GM12878 (cell line): ENCODE measurements at regions not wholly inside any gene's neighbourhood (a gene's known extent, or its start where the extent isn't known, plus 50 kb on each side); places are given as distances from the start of the nearest gene placed in this dataset.

ENCODE experiments used
- ATAC-seq: fragments of 200-7000 bp; cut with Tn5 transposase; 3 replicates; pipeline ENCODE4 v1.9.1; 2020; ENCODE audit warnings: mild to moderate bottlenecking, moderate library complexity
- BruUV-seq: library from RNA; stranded (reverse); fragments of 400-500 nt; replicated peaks from 2 replicates; lab custom pipeline; 2021; lab: Mats Ljungman, UMichigan
- CTCF ChIA-PET: fragments of 300-600 bp; sonication (Branson Sonifier 250); formaldehyde crosslinking; extraction: SDS; loops from one replicate; lab custom pipeline; 2021; ENCODE audit warnings: inconsistent platforms; lab: Yijun Ruan, JAX
- POLR2A ChIA-PET: fragments of 350-600 bp; formaldehyde crosslinking; extraction: SDS; loops from one replicate; lab custom pipeline; 2021; ENCODE audit warnings: inconsistent platforms; lab: Charles Lee
- RAD21 ChIA-PET: fragments of 300-600 bp; sonication (Branson Sonifier 250); formaldehyde crosslinking; loops from one replicate; lab custom pipeline; 2023; ENCODE audit warnings: antibody characterized with exemption; ENCODE audit not compliant: unreplicated experiment; lab: Charles Lee
- SMC1A ChIA-PET: fragments of 300-600 bp; sonication (Branson Sonifier 250); formaldehyde crosslinking; loops from one replicate; lab custom pipeline; 2023; ENCODE audit not compliant: unreplicated experiment, uncharacterized antibody; lab: Charles Lee
- DNase-seq: peaks from one replicate; pipeline ENCODE4 v3.0.0-alpha.2; 2011; ENCODE audit warnings: low read depth, low spot score
- FAIRE-seq: peaks from 3 replicates; lab custom pipeline; 2011; peaks lifted over from hg19 to GRCh38; lab: Jason Lieb, UNC
- H2AFZ ChIP-seq: 2 replicates; pipeline ENCODE4 v1.6.0; 2011; ENCODE audit warnings: low read depth, low read length, control low read depth; ENCODE audit not compliant: control insufficient read depth
- H3K27ac ChIP-seq: 2 replicates; pipeline ENCODE4 v1.5.1; 2011; ENCODE audit warnings: control low read depth; ENCODE audit not compliant: control insufficient read depth, insufficient read depth
- H3K27me3 ChIP-seq, 2 experiments: replicated peaks in 1 of 2; 2 replicates each; pipeline versions ENCODE4 v1.6.0 to v1.6.1; 2011; ENCODE audit warnings: low read length in 1 of 2; ENCODE audit not compliant: control insufficient read depth in 2 of 2, insufficient read depth in 2 of 2
- H3K36me3 ChIP-seq, 2 experiments: 2 replicates each; pipeline ENCODE4 v1.5.1; 2011; ENCODE audit warnings: low read length in 1 of 2; ENCODE audit not compliant: control insufficient read depth in 2 of 2, insufficient read depth in 2 of 2
- H3K4me1 ChIP-seq: 2 replicates; pipeline ENCODE4 v1.6.1; 2011; ENCODE audit warnings: mild to moderate bottlenecking, low read length, moderate library complexity, mixed read lengths; ENCODE audit not compliant: control insufficient read depth, insufficient read depth
- H3K4me2 ChIP-seq: 2 replicates; pipeline ENCODE4 v1.6.0; 2011; ENCODE audit warnings: control low read depth; ENCODE audit not compliant: control insufficient read depth, insufficient read depth
- H3K4me3 ChIP-seq: fragments of 200-600 bp; sonication (generic); 2 replicates; pipeline ENCODE4 v1.5.1; 2016
- H3K79me2 ChIP-seq: 2 replicates; pipeline ENCODE4 v1.6.0; 2011; ENCODE audit warnings: low read length; ENCODE audit not compliant: control insufficient read depth, insufficient read depth
- H3K9ac ChIP-seq: 2 replicates; pipeline ENCODE4 v1.8.0; 2011; ENCODE audit warnings: low read length, control low read depth, mixed read lengths; ENCODE audit not compliant: control insufficient read depth, insufficient read depth
- H3K9me3 ChIP-seq: replicated peaks from 3 replicates; pipeline ENCODE4 v1.5.1; 2011; ENCODE audit warnings: mild to moderate bottlenecking, low read length; ENCODE audit not compliant: control insufficient read depth, insufficient read depth
- H4K20me1 ChIP-seq: 2 replicates; pipeline ENCODE4 v1.6.0; 2011; ENCODE audit not compliant: control insufficient read depth, insufficient read depth
- CBX3 ChIP-seq: fragments of 200-600 bp; sonication (generic); IDR thresholded peaks from 2 replicates; pipeline ENCODE4 v1.6.1; 2016; ENCODE audit warnings: low read depth, borderline replicate concordance
- HDGF ChIP-seq: fragments of 450-650 bp; IDR thresholded peaks from 2 replicates; pipeline ENCODE4 v1.6.1; 2016; ENCODE audit warnings: antibody characterized with exemption
- KDM1A ChIP-seq: fragments of 200-600 bp; sonication (generic); IDR thresholded peaks from 2 replicates; pipeline ENCODE4 v1.6.1; 2016; ENCODE audit warnings: borderline replicate concordance
- NRF1 ChIP-seq: conservative IDR thresholded peaks from 2 replicates; pipeline ENCODE4 v1.6.1; 2011; ENCODE audit warnings: mild to moderate bottlenecking, low read depth, low read length, improper control_type of control experiment
- POLR2AphosphoS2 ChIP-seq: IDR thresholded peaks from 2 replicates; pipeline ENCODE4 v1.6.1; 2011; ENCODE audit warnings: low read depth, mild to moderate bottlenecking, low read length, improper control_type of control experiment, moderate library complexity
- POLR2AphosphoS5 ChIP-seq: IDR thresholded peaks from 2 replicates; pipeline ENCODE4 v1.6.1; 2011; ENCODE audit warnings: mild to moderate bottlenecking, low read length, inconsistent platforms
- RELA ChIP-seq: fragments of 450-650 bp; IDR thresholded peaks from 2 replicates; pipeline ENCODE4 v1.8.0; 2014; ENCODE audit warnings: borderline replicate concordance; ENCODE audit not compliant: partially characterized antibody
- RUNX3 ChIP-seq: IDR thresholded peaks from 2 replicates; pipeline ENCODE4 v1.6.1; 2012; ENCODE audit warnings: low read length, inconsistent platforms
- ZSCAN29 ChIP-seq: fragments of 450-650 bp; IDR thresholded peaks from 2 replicates; pipeline ENCODE4 v1.6.1; 2017; ENCODE audit warnings: mild to moderate bottlenecking, moderate library complexity
- WGBS: methylation state at CpG from one replicate; pipeline ENCODE4 v1.1.6; 2016; ENCODE audit warnings: low lambda C conversion rate; ENCODE audit not compliant: insufficient replicate concordance, insufficient coverage; ENCODE audit errors: missing lambda C conversion rate; 5-methylcytosine and 5-hydroxymethylcytosine counted together
- in situ Hi-C: fragments of 300-500 bp; cut with MboI; formaldehyde crosslinking; loops from 9 replicates; pipeline ENCODE4 v1.14.3; 2018; ENCODE audit warnings: mixed read lengths
- intact Hi-C: fragments of 100-400 bp; cut with micrococcal nuclease; formaldehyde crosslinking; loops from one replicate; pipeline ENCODE4 v1.14.2; 2022; ENCODE audit not compliant: unreplicated experiment
- TF ChIP-seq, protein P1 (sequence below): fragments of 450-650 bp; formaldehyde crosslinking; IDR thresholded peaks from 2 replicates; pipeline ENCODE4 v1.5.0; 2022; ENCODE audit warnings: mild to moderate bottlenecking, missing genetic modification characterization
- TF ChIP-seq, protein P2 (sequence below): fragments of 450-650 bp; IDR thresholded peaks from 2 replicates; pipeline ENCODE4 v1.6.1; 2017; ENCODE audit warnings: borderline replicate concordance

DNA sequence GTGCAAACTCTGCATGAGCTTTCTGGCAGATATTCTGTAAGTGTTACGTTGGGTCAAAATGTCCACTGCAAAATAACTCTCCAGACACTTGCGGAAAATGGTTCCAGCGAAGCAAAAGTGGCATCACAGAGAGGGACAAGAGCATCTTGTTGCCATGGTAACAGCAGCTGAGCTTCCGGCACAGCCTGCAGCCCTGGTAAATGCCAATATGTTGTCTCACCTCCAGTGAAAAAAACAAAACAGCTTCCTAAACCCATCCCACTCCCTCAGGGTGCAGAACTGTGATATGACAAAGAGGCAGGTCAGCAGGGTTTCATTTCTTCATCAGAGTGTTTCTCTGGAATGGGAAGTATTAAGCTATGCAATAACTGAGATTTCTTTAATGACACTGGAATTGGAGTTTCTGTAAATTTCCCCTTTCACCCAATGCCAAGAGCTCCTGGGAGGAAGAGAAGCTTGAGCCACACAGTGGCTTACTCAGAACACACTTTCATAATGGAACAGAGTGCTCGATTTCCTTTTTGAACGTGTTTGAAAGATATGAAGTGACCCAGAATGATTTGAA lies 65.6 kb downstream of the FOXI2 start:
- Histone ChIP-seq H3K9ac (no peak overlapping the region), H3K9me3 (no peaks in the 10 kb centered on the region), H3K27me3 (no peaks in the 10 kb centered on the region; a peak in 1 of 4 replicates), H3K4me2 (no peak overlapping the region), H3K36me3 (no peaks in the 10 kb centered on the region), H3K4me3 (no peak overlapping the region), H2AFZ (no peak overlapping the region), H3K79me2 (no peaks in the 10 kb centered on the region), H3K4me1 (no peaks in the 10 kb centered on the region), H3K27ac (no peak overlapping the region), H4K20me1 (no peaks in the 10 kb centered on the region)
- TF ChIP-seq NRF1 (no peak), ZSCAN29 (no peak), CBX3 (no peak), POLR2AphosphoS2 (no peak), RELA (no peak), POLR2AphosphoS5 (no peak), HDGF (no peak), RUNX3 (no peak), KDM1A (no peak)
- TF ChIP-seq, protein P1, sequence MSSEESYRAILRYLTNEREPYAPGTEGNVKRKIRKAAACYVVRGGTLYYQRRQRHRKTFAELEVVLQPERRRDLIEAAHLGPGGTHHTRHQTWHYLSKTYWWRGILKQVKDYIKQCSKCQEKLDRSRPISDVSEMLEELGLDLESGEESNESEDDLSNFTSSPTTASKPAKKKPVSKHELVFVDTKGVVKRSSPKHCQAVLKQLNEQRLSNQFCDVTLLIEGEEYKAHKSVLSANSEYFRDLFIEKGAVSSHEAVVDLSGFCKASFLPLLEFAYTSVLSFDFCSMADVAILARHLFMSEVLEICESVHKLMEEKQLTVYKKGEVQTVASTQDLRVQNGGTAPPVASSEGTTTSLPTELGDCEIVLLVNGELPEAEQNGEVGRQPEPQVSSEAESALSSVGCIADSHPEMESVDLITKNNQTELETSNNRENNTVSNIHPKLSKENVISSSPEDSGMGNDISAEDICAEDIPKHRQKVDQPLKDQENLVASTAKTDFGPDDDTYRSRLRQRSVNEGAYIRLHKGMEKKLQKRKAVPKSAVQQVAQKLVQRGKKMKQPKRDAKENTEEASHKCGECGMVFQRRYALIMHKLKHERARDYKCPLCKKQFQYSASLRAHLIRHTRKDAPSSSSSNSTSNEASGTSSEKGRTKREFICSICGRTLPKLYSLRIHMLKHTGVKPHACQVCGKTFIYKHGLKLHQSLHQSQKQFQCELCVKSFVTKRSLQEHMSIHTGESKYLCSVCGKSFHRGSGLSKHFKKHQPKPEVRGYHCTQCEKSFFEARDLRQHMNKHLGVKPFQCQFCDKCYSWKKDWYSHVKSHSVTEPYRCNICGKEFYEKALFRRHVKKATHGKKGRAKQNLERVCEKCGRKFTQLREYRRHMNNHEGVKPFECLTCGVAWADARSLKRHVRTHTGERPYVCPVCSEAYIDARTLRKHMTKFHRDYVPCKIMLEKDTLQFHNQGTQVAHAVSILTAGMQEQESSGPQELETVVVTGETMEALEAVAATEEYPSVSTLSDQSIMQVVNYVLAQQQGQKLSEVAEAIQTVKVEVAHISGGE (CRISPR knock-in tag) = no peak
- TF ChIP-seq, protein P2, sequence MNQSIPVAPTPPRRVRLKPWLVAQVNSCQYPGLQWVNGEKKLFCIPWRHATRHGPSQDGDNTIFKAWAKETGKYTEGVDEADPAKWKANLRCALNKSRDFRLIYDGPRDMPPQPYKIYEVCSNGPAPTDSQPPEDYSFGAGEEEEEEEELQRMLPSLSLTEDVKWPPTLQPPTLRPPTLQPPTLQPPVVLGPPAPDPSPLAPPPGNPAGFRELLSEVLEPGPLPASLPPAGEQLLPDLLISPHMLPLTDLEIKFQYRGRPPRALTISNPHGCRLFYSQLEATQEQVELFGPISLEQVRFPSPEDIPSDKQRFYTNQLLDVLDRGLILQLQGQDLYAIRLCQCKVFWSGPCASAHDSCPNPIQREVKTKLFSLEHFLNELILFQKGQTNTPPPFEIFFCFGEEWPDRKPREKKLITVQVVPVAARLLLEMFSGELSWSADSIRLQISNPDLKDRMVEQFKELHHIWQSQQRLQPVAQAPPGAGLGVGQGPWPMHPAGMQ = no peak
- in situ Hi-C loops = no loop called here
- ChIA-PET RAD21 (no interaction called here), POLR2A (no interaction called here), CTCF (no interaction called here), SMC1A (no interaction called here)
- WGBS = 17% methylated on average over 6 of the region's 6 CpGs
- no peak for FAIRE-seq
- BruUV-seq = no TSS peak
- intact Hi-C loops = no loop called here
- DNase-seq = no peak
- no peak for ATAC-seq
